ENCODE measurements at regions not wholly inside any gene's neighbourhood (a gene's known extent, or its start where the extent isn't known, plus 50 kb on each side); places are given as distances from the start of the nearest gene placed in this dataset.
A peak's percentile ranks its signal among the peaks of the same experiment; 100 is the strongest.

DNA sequence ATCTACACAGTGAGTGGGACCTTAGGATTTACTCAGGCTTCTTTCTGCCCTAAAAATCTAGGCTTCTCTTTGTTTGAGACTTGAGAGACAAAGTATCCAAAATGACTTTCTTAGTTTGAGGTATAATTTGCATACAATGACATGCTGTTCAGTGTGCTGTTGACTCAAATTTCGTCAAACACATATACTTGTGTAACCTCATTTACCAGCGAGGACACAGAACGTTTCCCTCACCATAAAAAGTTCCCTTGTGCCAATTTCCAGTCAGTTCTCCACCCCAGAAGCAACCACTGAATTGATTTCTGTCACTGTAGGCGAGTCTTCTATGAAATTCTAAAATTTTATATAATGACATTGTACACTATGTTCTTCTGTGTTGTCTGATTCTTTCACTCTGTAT, 68.0 kb upstream of the MAF start:
- FAIRE-seq, result no peak

- FAIRE-seq, result no peak
Measured at GRCh38 chr16:79665970-79666369, 65.4 kb upstream of the MAF start.

GRCh38 chr16:79664407-79664806, 63.9 kb upstream of the MAF start:
- FAIRE-seq, result no peak

GRCh38 chr16:79662669-79663313, 62.3 kb upstream of the MAF start:
- FAIRE-seq, result no peak

GRCh38 chr16:79662122-79662521, 61.6 kb upstream of the MAF start:
- no peak for FAIRE-seq

DNA sequence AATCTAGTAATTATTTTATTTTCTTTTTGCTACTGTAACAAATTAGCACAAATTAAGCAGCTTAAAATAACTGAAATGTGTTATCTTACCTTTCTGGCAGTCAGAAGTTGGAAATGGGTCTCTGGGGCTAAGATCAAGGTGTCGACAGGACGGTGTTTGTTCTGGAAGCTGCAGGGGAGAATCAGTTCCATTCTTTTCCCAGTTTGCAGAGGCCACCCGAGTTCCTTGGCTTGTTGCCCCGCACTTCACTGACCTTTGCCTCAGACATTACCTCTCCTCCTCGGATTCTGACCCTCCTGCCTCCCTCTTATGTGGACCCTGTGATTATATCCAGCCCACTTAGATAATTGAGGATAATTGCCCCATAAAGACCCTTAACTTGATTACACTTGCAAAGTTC, 61.0 kb upstream of the MAF start:
- FAIRE-seq, result no peak

DNA sequence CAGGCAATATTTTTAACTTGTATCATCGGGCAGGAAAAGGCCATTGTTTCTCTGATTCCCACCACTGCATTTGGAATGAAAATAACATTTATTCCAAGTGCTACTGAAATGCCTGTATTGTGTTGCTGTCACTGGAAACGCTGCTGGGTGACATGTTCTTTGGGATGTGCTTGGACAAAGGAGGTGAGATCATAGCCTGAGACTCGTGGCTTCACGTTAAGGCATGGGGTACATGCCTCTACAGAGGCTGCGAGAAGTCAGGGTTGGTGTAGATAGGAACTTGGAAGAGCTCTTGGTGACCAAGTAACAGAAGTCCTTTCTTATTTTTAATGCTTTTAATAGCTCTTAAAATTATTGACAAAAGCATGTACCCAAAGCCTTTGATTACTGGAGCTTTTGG, 58.8 kb upstream of the MAF start:
- FAIRE-seq, result no peak

DNA sequence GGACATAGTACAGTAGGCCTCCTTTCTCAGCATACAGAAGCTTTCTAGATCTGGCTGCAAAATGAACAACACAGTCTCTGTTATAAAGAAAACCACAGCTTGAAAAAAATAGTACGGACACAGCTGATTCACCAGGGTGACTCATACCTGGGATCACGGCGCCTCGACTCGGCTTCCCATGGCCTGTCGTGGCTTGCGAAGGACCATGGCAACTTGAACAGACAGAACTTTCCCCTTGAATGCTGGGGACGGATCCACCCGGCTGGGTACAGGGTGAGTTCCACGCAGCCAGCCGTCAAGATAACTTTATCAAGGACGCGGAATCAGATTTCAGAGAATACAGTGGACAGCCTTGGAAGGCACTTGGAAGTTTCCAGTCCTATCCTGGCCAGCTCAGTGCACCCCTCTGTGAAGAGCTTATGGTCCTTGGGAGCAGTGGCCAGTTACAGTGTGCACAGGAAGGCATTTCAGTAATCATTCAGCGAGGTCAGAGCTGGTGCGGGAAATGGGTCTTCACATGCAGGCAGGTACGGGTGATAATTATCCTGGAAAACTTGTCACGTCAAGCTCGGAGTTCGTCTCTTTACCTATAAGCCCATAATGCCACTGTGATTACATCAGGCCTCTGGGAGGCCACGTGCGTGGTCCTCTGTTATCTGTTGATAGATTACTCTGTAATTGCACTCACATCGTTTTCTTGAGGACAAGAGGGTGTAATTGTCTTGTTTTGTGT, 57.9 kb upstream of the MAF start:
- no peak for FAIRE-seq

GRCh38 chr16:79656553-79657115, 56.1 kb upstream of the MAF start:
- peak; percentile 90 for FAIRE-seq

DNA sequence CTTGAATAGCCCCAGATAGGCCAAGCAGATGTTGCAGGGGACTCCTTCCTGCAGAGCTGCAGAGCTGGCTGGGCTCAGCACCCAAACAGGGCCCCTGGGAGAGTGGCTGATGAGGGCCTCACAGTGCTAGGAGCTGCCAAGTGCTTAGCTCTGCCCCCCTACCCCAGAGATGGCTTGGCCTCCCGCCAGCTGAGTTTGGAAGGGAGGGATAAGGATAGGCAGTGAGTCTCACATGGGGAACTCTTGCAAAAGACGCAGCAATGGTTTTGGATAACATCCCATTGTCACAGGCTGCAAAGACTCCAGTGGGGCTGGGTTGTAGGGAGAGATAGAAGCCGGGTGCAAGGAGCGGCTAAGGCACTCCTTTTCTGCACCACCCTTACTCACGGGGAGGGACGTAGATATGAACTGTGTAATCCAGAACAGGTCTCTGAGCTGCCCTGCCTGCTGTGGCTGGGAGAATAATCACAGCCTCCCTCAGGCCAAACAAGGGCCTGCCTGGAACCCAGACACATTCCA, 52.9 kb upstream of the MAF start:
- no peak for FAIRE-seq

- FAIRE-seq, result no peak
Measured at GRCh38 chr16:79651363-79651762, 50.8 kb upstream of the MAF start.

All from islet of Langerhans (tissue), 1 donor.